Activated CD4-positive, alpha-beta T cell treated with anti-CD3 and anti-CD28 coated beads, Interleukin-2, Interleukin-6, amounts not matched to agents 100 ng/mL and 50 ng/mL, durations not matched to agents 16 hours and 8 hours (primary cell): ENCODE measurements at regions not wholly inside any gene's neighbourhood (a gene's known extent, or its start where the extent isn't known, plus 50 kb on each side); places are given as distances from the start of the nearest gene placed in this dataset.

Source experiments
- DNase-seq: peaks from one replicate; pipeline ENCODE4 v3.0.0-alpha.2; 2020

GRCh38 chr10:123506455-123506854, 159.7 kb upstream of the GPR26 start:
- DNase-seq: no peak

DNA sequence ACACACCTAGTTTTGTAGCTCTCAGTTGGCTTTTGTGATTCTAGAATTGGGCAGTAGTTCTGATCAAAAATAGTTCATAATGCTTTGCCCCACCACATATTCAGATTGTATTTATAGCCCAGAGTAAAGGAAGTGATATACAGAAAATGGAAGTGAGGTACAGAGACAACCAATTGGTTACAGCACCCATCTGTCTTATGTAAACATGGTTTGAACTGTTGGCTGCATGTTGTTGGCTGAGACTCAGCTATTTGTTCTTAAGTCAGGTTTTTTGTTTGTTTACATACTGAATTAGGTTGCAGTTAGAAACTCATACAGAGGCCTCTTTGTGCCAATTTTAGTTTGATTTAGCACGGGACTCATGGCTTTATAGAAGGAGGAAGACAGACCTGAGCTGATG, 158.9 kb upstream of the GPR26 start:
- no peak for DNase-seq

- no peak for DNase-seq
Observed at GRCh38 chr10:123509338-123509737, 156.8 kb upstream of the GPR26 start.

DNA sequence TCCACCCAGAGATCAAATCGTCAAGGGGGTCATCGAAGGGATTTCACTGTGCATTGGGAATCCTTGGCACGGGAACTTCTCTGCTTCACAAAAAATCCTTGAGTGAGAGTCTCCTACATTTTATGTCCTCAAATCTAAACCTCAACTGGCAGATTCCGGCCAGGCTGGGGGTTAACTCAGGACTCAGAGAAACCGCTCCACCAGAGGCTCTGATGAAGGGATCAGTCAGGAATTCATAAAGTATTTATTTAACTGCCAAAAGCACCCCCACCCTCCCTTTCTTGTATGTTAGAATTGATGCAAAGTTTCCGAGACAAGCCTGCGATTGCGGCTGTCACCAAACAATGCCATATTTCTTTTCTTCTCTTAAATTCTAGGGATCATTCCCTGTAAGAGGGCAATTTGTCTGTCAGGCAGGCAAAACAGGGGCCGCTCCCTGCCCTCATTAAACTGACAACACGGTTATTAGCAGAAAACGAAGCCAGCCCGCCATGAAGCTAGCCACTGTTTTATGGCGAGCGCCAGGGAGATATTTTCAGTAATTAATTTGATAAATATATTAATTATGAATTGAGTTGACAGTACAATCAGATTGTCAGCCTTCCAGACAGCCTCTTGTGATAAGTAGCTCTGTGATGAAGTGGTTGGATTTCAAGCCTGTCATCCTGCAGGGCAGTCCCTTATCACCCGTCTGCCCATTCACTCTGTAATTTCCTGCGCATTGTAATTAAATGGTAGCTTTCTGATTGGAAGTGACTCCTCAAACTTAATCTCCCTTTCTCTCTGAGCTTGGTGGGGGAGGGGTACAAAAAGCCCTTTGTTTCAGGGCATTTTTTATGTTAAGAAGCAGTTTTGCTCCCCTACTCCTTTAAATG, 153.0 kb upstream of the GPR26 start:
- DNase-seq: no peak

GRCh38 chr10:123513870-123514269, 152.3 kb upstream of the GPR26 start:
- no peak for DNase-seq

DNA sequence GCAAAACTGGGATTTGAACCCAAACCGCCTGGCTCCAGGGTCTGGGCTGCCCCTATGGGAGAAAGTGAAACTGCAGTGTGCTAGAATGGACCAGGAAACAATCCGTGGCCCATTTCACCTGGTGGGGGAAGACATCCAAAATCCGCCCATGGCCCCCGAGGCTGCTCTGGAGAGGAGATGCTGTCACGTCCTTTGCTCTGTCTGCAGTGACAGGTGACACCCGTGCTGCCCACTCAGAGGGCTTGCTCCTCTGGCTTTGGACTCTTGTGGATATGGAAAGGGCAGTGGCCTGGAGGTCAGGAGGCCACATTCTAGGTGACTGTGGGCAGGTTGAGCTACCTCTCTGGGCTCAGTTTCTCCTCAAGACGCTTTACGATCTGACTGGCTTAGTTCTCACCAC, 151.2 kb upstream of the GPR26 start:
- no peak for DNase-seq

DNA sequence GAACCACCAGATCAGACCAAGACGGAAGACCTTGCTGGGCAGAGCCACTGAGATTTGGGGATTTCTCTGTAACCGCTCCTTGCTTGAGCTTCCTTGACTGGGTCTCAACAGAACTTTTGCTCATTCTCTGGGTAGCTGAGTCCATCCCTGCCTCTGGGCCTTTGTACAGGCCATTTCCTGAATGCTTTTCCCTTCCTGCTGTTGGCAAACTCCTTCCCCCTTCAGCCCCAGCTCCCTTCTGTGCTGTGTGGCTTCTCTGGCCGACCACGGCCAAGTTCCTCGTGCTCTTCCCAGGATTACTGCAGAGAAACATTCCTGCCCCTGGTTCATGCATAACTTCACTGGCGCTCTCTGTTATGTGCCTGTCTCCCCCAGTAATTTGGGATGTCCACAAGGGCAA, 150.5 kb upstream of the GPR26 start:
- no peak for DNase-seq

DNA sequence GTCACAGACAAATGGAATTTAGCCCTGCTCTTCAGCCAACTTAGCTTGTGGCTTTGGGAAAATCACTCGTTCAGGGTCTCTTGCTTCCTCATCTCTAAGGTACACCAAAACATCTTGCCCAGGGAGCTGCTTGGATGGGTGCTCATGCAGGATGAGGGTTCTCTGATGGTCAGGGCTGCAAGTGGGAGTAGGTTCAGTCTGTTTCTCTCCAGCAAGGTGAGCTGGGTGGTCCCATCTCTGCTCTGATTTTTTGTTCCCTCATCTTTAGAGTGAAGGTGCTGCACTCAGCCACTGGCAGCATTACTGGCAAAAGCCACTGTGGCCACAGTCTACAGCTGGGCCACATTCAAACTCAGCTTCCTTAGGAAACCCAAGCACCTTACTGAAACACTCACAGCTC, 149.9 kb upstream of the GPR26 start:
- no peak for DNase-seq

GRCh38 chr10:123517426-123517825, 148.7 kb upstream of the GPR26 start:
- no peak for DNase-seq

- no peak for DNase-seq
Observed at GRCh38 chr10:123517901-123518300, 148.3 kb upstream of the GPR26 start.

- no peak for DNase-seq
Observed at GRCh38 chr10:123518765-123519164, 147.4 kb upstream of the GPR26 start.

DNA sequence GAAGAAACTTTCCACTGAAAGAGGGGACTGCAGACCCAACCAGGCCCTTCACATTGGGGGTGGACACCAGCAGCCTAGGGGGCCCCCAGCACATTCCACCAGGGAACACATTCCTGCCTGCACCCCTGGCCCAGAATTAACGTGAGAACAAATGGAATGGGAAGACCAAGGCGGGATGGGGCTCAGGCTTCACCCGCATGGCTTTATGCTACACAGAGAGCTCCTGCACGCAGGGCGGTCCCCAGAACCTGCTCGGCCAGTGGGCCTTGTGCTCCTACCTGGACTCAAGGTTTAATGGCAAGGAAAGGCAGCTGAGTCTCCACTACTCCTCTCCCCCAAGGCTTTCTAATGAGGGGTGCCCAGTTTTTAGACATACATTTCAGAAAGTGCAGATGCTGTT, 146.3 kb upstream of the GPR26 start:
- no peak for DNase-seq

GRCh38 chr10:123521076-123521475, 145.1 kb upstream of the GPR26 start:
- DNase-seq: no peak

DNA sequence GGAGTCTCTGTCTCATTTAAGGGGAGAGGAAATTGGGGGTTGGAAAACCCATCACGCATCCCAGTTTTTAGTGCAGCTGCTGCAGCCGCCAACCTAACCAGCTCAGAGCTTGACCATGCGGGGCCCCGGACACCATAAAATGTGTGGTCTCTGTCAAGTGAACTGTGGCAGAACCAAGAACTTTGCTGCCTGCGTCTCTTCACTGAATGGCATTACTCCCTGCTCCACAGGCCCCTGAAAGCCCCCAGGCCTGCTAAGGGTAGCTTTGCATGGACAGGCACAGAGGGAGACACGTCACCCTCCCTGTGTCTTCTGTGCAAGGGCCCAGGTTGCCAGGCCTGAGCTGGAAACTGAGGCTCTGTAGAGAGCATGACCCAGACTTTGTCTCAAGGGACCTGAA, 144.6 kb upstream of the GPR26 start:
- DNase-seq: no peak

GRCh38 chr10:123522702-123523312, 143.3 kb upstream of the GPR26 start:
- no peak for DNase-seq

DNA sequence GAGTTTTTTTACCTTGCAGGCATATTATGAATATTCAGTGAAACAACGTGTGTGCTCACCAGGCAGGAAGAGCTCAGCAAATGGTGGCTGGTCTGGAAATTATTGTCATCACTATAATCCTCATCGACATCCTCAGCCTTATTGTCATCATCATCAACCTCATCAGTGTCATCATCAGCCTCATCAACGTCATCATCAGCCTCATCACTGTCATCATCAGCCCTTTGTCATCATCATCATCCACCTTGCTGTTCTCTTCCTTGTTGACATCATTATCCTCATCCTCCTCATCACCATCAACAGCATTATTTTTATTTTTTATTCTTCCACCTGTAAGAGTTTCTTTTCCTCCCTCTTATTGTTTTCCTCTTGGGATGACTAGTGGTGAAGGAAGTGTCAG, 142.3 kb upstream of the GPR26 start:
- no peak for DNase-seq

GRCh38 chr10:123526356-123527064, 139.6 kb upstream of the GPR26 start:
- DNase-seq: no peak

GRCh38 chr10:123527151-123527550, 139.0 kb upstream of the GPR26 start:
- no peak for DNase-seq

DNA sequence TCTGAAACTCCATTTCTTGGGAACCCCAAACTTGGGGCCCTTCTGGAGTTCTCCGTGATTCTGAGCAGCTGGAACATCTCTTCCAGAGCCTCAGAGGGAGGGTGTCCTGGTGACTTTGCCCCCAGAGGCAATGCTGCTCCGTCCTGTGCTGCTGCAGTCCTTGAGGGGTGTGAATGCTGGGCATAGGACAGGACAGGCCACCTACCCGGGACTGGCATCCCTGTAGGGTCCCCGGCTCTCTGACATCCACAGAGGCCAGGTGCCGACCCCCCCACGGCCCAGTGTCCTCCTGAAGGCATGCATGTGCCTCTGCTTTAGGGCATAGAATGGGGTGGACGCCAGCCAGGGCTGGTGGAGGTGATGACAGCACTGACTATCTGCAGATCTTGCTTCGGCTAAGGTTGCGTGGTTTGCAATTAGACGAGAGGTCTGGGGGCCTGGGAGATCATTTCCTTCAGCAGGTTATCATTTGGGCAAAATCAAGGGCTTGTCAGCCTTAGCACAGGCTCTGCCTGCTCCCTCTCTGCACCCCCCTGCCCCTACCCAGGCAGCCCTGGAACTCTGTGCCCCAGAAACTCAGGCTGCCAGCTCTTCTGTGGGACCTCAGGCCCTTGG, 136.9 kb upstream of the GPR26 start:
- DNase-seq: no peak

- no peak for DNase-seq
Observed at GRCh38 chr10:123530166-123530870, 135.8 kb upstream of the GPR26 start.

DNA sequence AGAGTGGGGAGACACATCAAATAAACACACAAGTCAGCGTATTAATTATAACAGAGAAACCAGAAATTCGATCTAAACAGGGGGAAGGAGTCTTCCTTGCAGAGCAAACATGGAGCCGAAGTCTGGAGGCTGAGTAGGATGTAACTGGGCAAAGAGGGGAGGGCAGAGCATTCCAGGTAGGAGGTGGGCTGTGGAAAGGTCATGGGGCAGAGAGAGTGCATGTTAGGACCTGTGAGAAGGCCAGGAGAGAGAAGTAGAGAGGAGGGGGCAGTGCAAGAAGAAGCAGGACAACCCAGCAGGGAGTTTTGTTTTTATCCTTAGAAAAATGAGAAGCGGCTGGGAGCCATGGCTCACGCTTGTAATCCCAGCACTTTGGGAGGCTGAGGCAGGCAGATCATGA, 130.8 kb upstream of the GPR26 start:
- no peak for DNase-seq

- DNase-seq: no peak
Observed at GRCh38 chr10:123536176-123536845, 129.8 kb upstream of the GPR26 start.
